ENCODE measurements at regions not wholly inside any gene's neighbourhood (a gene's known extent, or its start where the extent isn't known, plus 50 kb on each side); places are given as distances from the start of the nearest gene placed in this dataset.
"Not testable (repeated sequence)": the region's sequence is repeated elsewhere in the genome, so short reads cannot be mapped to it uniquely, and the experiment has no call there.

- CTCF ChIA-PET: interaction anchor here (0.6 kb wide), 2 partner anchors 699 to 1759 kb away, joined by 3 to 6 read pairs; no protein-coding TSS in a partner anchor
- no peak for TF ChIP-seq CTCF (conservative IDR thresholded peaks at IDR 0.05; ENCODE audit: low read depth)
- DNase-seq (ENCODE audit: low spot score): no peak
- peak overlapping the region; percentile 85; the same call in 1 of the 2 replicates for H3K27ac ChIP-seq
- POLR2A ChIA-PET (ENCODE audit: low non-redundant PET): no interaction called here
Measured at GRCh38 chr22:27107386-27107785, 450.0 kb downstream of the MIAT start.

- TF ChIP-seq CTCF (conservative IDR thresholded peaks at IDR 0.05; ENCODE audit: low read depth): no peak
- peak overlapping the region; percentile 85 for H3K27ac ChIP-seq
- DNase-seq (ENCODE audit: low spot score): peak; percentile 73
- ChIA-PET CTCF (interaction anchor here (0.6 kb wide), 2 partner anchors 31 to 1758 kb away, joined by 3 to 6 read pairs; no protein-coding TSS in a partner anchor), POLR2A (ENCODE audit: low non-redundant PET) (no interaction called here)
Measured at GRCh38 chr22:27107824-27108223, 450.4 kb downstream of the MIAT start.

- TF ChIP-seq CTCF (conservative IDR thresholded peaks at IDR 0.05; ENCODE audit: low read depth): no peak
- ChIA-PET CTCF (interaction anchor here (0.6 kb wide), 1 partner anchor 30 kb away, joined by 3 read pairs; no protein-coding TSS in a partner anchor), POLR2A (ENCODE audit: low non-redundant PET) (no interaction called here)
- peak overlapping the region; percentile 85 for H3K27ac ChIP-seq
- DNase-seq (ENCODE audit: low spot score): no peak
Measured at GRCh38 chr22:27108425-27109114, 451.2 kb downstream of the MIAT start.

- H3K27ac ChIP-seq; POLR2A ChIA-PET (ENCODE audit: low non-redundant PET); CTCF ChIA-PET; DNase-seq (ENCODE audit: low spot score): not testable (repeated sequence)
Measured at GRCh38 chr22:27109406-27109805, 452.0 kb downstream of the MIAT start.

- no peak for DNase-seq (ENCODE audit: low spot score)
- TF ChIP-seq CTCF (conservative IDR thresholded peaks at IDR 0.05; ENCODE audit: low read depth): no peak
- ChIA-PET POLR2A (ENCODE audit: low non-redundant PET) (no interaction called here), CTCF (no interaction called here)
- no peak overlapping the region; the same call in 1 of the 2 replicates for H3K27ac ChIP-seq
Measured at GRCh38 chr22:27110665-27111451, 453.5 kb downstream of the MIAT start.

- H3K27ac ChIP-seq: no peak overlapping the region
- no peak for DNase-seq (ENCODE audit: low spot score)
- CTCF ChIA-PET: no interaction called here
- POLR2A ChIA-PET (ENCODE audit: low non-redundant PET): no interaction called here
- TF ChIP-seq CTCF (conservative IDR thresholded peaks at IDR 0.05; ENCODE audit: low read depth): no peak
Measured at GRCh38 chr22:27111796-27112672, 454.6 kb downstream of the MIAT start.
